Activated T-helper 17 cell treated with anti-CD3 and anti-CD28 coated beads, Interleukin-2, amount 50 U/mL, for 72 hours (primary cell): ENCODE measurements at regions not wholly inside any gene's neighbourhood (a gene's known extent, or its start where the extent isn't known, plus 50 kb on each side); places are given as distances from the start of the nearest gene placed in this dataset.

Experiments
- ATAC-seq: fragments of 150-1000 bp; cut with Tn5 transposase; replicated peaks from 2 replicates; pipeline ENCODE4 v1.10.0; 2021; ENCODE audit warnings: mild to moderate bottlenecking, moderate library complexity
- H3K27ac Mint-ChIP-seq: one replicate; pipeline ENCODE4 v1.8.0; 2022; ENCODE audit warnings: mixed read lengths
- H3K27me3 Mint-ChIP-seq: one replicate; pipeline ENCODE4 v1.8.0; 2022; ENCODE audit warnings: mixed read lengths
- H3K36me3 Mint-ChIP-seq: one replicate; pipeline ENCODE4 v1.8.0; 2022; ENCODE audit warnings: low read depth, mild to moderate bottlenecking, mixed read lengths
- H3K4me1 Mint-ChIP-seq: one replicate; pipeline ENCODE4 v1.8.0; 2022; ENCODE audit warnings: mixed read lengths
- H3K4me3 Mint-ChIP-seq: one replicate; pipeline ENCODE4 v1.8.0; 2022; ENCODE audit warnings: mild to moderate bottlenecking, mixed read lengths
- H3K9me3 Mint-ChIP-seq: one replicate; pipeline ENCODE4 v1.8.0; 2022; ENCODE audit warnings: mixed read lengths

DNA sequence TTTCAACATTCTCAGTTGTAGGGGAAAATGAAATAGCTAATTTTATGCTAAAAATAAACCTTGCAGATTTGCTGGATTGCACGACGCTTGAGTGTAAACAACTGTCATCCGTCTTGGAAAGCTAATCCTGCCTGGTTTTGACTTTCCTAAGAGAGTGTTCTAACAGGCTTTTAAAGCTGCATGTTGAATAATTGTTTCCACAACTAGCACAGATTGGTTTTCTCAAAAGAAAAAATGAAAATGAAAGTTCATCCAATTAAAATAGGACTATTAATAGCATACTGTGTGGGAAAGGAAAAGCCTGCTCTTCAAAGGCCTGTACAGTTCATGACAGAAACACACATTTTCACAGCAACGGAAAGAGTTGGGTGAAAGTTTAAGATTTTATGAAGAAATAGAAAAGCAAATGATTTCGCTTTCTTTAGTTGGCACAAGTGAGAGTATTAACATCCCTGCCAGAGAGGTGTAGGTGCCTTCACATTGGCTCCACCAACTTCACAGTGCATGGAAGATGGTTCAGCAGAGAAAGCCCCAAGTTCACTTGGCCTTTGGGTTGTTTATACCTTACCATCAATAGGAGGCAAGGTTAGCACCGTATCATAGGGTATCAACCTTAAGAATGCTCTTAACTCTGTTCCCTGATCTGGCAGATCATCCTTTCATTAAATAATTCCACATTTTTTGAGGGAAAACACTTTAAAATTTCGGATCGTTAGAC lies 140.0 kb upstream of the GUCY1A1 start:
- no peak overlapping the region for H3K4me3 Mint-ChIP-seq
- H3K9me3 Mint-ChIP-seq = no peaks in the 10 kb centered on the region
- H3K27me3 Mint-ChIP-seq = peaks cover 11% of the 10 kb centered on the region
- H3K4me1 Mint-ChIP-seq = no peaks in the 10 kb centered on the region
- no peak overlapping the region for H3K27ac Mint-ChIP-seq
- ATAC-seq = no peak
- no peaks in the 10 kb centered on the region for H3K36me3 Mint-ChIP-seq

DNA sequence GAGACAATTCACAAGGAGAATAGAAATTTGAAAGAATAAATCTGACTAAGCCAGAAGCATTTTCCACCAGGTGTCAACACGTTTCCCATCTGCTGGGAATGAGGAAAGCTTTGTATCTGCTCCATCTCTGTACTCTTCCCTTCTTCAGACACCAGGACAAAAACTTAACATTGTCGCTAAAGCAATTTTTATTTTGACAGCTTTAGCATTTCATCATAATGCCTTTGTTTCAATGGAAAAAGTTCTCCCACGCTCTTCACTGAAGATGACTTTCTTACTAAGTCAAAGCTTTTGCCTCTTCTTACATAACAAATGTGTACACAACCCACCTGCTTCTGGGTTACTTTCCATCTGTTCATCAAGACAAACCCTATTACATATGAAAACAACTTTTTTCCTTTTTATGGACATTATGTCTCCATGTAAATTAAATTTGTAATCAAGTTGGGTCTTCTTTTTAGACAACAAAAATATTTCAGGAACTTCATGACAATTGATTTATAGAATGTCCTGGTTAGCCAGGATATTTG lies 141.7 kb upstream of the GUCY1A1 start:
- Mint-ChIP-seq H3K27me3 (peaks cover 17% of the 10 kb centered on the region), H3K27ac (no peak overlapping the region), H3K9me3 (peaks cover 6% of the 10 kb centered on the region), H3K36me3 (no peaks in the 10 kb centered on the region), H3K4me1 (no peaks in the 10 kb centered on the region), H3K4me3 (no peak overlapping the region)
- no peak for ATAC-seq

DNA sequence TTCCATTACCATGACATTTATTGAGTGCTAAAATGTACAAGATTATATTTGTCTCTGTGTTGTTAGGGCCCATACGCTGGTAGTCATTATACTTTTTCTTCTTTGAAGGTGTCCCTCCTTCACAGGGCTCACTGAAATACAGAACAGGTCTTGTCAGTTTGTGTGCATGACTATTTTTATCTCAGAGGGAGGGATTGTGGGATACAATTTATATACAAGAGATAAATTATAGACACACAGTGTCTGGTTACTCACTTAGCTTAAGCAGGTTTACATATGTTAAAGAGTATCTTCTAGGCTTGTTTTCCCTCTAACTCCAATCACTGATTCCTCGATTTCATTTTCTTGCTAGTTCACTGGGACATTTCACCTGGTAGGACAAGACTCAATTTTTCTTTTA lies 143.3 kb upstream of the GUCY1A1 start:
- no peaks in the 10 kb centered on the region for H3K4me1 Mint-ChIP-seq
- peaks cover 6% of the 10 kb centered on the region for H3K9me3 Mint-ChIP-seq
- H3K4me3 Mint-ChIP-seq = no peak overlapping the region
- H3K27ac Mint-ChIP-seq = no peak overlapping the region
- no peaks in the 10 kb centered on the region for H3K36me3 Mint-ChIP-seq
- peaks cover 17% of the 10 kb centered on the region for H3K27me3 Mint-ChIP-seq
- ATAC-seq = no peak

DNA sequence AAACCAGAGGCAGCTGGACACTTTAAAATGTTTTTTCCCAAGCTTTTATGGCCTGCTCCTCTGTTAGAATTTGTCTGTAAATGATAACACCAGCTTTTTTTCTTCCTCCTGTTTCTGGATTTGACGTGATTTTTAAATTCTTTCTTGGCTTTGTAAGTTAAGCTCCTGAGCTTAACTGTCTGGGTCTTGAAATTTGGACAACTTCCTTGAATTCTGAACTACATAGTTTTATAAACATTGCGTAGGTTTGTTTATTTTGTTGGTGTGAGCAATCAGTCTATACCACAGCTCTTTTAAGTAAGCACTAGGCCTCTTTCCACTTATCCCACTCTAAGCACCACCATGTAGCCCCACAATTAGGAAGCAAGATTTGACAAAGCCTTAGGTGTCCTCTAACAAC lies 144.4 kb upstream of the GUCY1A1 start:
- Mint-ChIP-seq H3K36me3 (no peaks in the 10 kb centered on the region), H3K27me3 (peaks cover 25% of the 10 kb centered on the region), H3K4me1 (no peaks in the 10 kb centered on the region), H3K4me3 (no peak overlapping the region), H3K9me3 (peaks cover 6% of the 10 kb centered on the region), H3K27ac (no peak overlapping the region)
- ATAC-seq = no peak

DNA sequence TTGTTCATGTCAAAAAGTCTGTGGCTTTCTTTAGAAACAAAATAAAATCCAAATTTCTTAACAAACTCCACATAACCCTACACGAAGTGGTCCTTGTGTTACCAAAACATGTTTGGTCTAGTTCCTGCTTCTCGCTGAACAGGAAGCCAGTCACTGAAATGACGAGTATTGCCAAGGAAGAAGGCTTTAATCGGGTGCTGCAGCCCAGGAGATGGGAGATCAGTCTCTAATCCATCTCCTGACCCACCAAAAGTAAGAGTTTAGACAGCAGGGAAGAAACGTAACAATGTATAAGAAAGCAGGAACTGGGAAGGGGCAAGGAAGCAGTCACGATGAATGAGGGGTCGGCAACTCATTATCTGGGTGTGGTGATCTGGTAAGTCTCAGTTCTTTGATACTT lies 144.6 kb upstream of the MAP9 start:
- H3K36me3 Mint-ChIP-seq = no peaks in the 10 kb centered on the region
- H3K27me3 Mint-ChIP-seq = peaks cover 28% of the 10 kb centered on the region
- no peak for ATAC-seq

DNA sequence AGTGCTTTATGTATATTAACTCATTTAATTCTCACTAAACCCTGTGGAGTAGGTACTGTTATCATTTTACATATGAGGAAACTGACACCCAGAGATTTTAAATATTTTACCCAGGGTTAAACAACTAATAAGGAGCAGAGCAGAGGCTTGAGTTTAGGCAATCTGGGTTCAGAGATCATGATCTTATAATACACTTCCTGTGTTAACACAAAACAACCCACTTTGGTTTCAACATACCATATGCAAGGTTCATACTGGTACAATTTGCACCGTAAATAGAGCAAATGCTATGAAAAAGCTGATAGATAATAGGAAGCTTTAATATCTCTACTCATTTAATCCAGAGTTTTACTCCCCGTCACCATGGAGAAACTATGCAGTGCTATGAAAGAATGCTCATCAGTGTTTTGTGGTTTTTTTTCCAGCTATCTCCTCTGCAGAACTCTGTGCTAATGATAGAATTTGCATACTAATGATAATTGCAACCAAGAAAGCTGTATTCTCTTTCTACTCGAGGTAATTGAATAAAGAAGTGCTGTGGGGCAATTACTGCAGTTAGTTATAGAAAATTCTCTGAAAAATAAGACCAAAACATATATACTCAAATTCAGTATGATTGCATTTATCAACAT lies 138.8 kb upstream of the MAP9 start:
- H3K36me3 Mint-ChIP-seq = no peaks in the 10 kb centered on the region
- no peaks in the 10 kb centered on the region for H3K9me3 Mint-ChIP-seq
- no peak for ATAC-seq
- H3K4me3 Mint-ChIP-seq = no peak overlapping the region
- H3K4me1 Mint-ChIP-seq = no peaks in the 10 kb centered on the region
- no peak overlapping the region for H3K27ac Mint-ChIP-seq
- peaks cover 21% of the 10 kb centered on the region for H3K27me3 Mint-ChIP-seq

More for the DNA sequence above, 144.6 kb upstream of the MAP9 start:
- Mint-ChIP-seq H3K4me3 (no peak overlapping the region), H3K9me3 (peaks cover 6% of the 10 kb centered on the region), H3K27ac (no peak overlapping the region), H3K4me1 (no peaks in the 10 kb centered on the region)

DNA sequence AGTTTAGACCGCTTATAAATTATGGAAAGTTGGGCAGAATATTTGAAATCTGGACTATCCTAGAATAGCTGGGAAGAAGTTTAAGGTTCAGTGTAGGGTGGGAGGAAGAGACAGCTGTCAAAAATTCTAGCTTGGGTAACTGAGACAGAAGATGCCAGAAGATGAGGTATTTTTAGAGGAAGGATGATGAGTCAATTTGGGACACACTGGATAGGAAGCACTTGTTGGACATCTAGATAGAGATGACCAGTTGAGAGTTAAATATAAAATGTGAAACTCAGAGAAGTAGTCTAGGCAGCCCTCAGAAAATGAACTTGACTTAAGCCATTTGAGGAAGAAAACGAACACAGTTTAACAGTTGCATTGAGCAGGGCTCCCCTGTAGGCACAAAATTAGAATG lies 137.9 kb upstream of the MAP9 start:
- no peak overlapping the region for H3K4me3 Mint-ChIP-seq
- H3K36me3 Mint-ChIP-seq = no peaks in the 10 kb centered on the region
- H3K9me3 Mint-ChIP-seq = no peaks in the 10 kb centered on the region
- no peak for ATAC-seq
- H3K4me1 Mint-ChIP-seq = no peaks in the 10 kb centered on the region
- H3K27me3 Mint-ChIP-seq = peaks cover 21% of the 10 kb centered on the region
- no peak overlapping the region for H3K27ac Mint-ChIP-seq

DNA sequence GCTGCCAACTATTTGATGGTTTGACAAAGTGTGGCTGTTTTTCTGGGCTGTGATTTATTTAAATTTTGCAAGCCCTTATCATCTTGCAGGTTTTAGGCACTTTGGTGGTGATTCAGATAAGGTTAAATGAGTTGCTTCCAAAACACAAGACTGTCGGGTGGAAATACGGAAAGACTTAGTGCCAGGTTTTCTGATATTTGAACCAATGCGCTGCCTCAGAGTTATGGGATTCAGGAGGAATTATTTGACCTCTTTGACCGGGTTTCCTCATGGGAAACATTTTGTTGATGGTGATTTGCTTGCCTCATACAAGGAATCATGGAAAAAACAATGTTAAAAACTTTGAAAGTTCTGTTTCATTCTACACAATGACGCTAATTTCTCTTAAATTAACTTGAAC lies 136.1 kb upstream of the MAP9 start:
- Mint-ChIP-seq H3K4me3 (no peak overlapping the region), H3K27me3 (peaks cover 21% of the 10 kb centered on the region), H3K27ac (no peak overlapping the region), H3K9me3 (no peaks in the 10 kb centered on the region), H3K36me3 (no peaks in the 10 kb centered on the region), H3K4me1 (no peaks in the 10 kb centered on the region)
- no peak for ATAC-seq

DNA sequence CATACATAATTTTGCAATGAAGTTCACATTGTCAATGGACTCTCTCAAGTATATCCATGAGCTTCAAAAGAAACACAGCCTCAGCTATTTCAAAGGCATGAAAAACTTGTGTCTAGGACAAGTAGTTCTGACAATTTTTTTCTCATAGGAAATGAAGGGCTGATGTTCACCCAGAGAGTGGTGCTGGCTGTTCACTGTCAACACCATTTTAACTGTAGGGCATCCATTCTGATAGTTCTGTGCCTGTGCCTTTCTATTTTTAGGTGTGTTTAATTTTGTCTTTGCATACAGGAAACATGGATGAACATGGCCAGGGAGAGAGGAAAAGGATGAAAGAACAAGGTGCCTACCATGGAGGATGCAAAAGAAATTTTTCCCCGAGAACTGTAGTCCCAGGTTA lies 135.3 kb upstream of the MAP9 start:
- H3K36me3 Mint-ChIP-seq = no peaks in the 10 kb centered on the region

DNA sequence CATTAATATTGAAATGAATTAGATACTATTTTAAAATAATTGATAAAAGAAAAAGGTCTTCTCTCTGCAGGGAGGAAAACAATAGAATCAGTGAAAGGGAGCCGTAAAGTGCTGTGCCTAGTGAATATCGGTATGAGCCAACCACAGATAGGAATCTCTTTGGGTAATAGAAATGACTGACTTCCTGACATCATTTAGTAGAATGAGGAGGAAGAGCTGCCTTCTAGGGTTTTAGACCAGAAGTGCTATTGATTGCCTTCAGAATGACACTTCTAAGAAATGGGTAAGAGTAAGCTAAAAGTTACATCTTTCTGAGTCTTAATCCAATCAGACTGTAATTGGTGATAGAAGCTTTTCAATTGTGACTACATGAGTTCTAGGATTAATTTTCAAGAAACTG lies 134.0 kb upstream of the MAP9 start:
- H3K36me3 Mint-ChIP-seq = no peaks in the 10 kb centered on the region
- peak; percentile 39 for ATAC-seq
- H3K4me3 Mint-ChIP-seq = no peak overlapping the region
- H3K27me3 Mint-ChIP-seq = peaks cover 13% of the 10 kb centered on the region
- no peaks in the 10 kb centered on the region for H3K9me3 Mint-ChIP-seq
- no peaks in the 10 kb centered on the region for H3K4me1 Mint-ChIP-seq
- no peak overlapping the region for H3K27ac Mint-ChIP-seq

More for the DNA sequence above, 135.3 kb upstream of the MAP9 start:
- Mint-ChIP-seq H3K4me1 (no peaks in the 10 kb centered on the region), H3K27me3 (peaks cover 14% of the 10 kb centered on the region), H3K4me3 (no peak overlapping the region), H3K27ac (no peak overlapping the region), H3K9me3 (no peaks in the 10 kb centered on the region)
- no peak for ATAC-seq

DNA sequence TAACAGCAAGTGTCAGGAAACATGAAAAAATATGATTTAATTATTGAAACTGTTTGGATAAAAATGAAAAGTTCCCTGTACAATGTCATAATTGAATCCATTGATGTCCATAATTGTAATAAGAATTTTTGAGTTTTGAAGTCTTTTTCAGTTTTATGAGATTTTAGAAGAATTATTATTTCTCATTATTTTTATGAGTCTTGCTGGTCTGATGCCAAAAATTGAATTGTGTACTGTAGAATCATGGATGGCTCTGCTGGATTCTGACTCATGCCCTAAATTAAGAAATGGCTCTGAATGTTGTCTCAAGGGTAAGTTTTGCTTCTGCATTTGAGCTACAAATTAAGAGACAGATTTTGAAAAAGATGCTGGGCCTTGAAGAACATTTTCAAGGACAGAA lies 132.8 kb upstream of the MAP9 start:
- Mint-ChIP-seq H3K4me1 (no peaks in the 10 kb centered on the region), H3K27me3 (peaks cover 10% of the 10 kb centered on the region)
- no peak for ATAC-seq

DNA sequence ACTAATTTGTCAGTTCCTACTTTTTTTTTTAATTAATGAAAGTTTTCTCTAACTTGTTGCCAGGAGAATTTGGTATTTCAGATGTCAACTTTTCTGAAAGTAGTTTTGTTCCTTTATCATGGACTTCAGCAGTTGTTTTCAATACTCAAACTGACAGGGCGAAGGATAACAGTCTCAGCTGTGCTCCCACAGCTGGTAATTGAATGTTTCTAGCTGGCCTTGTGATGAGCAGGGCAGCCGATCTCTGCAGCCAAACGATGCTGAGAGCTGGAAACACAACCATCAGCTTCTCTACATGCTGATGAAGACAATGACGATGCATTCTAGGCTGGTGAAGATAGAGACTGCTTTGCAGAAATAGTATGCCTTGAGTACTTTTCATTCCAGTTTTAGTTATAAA lies 130.0 kb upstream of the MAP9 start:
- no peak overlapping the region for H3K4me3 Mint-ChIP-seq
- no peaks in the 10 kb centered on the region for H3K4me1 Mint-ChIP-seq
- no peaks in the 10 kb centered on the region for H3K9me3 Mint-ChIP-seq
- no peaks in the 10 kb centered on the region for H3K36me3 Mint-ChIP-seq
- no peak for ATAC-seq
- peaks cover 9% of the 10 kb centered on the region for H3K27me3 Mint-ChIP-seq
- H3K27ac Mint-ChIP-seq = no peak overlapping the region

More for the DNA sequence above, 132.8 kb upstream of the MAP9 start:
- Mint-ChIP-seq H3K9me3 (no peaks in the 10 kb centered on the region), H3K36me3 (no peaks in the 10 kb centered on the region), H3K27ac (no peak overlapping the region), H3K4me3 (no peak overlapping the region)

DNA sequence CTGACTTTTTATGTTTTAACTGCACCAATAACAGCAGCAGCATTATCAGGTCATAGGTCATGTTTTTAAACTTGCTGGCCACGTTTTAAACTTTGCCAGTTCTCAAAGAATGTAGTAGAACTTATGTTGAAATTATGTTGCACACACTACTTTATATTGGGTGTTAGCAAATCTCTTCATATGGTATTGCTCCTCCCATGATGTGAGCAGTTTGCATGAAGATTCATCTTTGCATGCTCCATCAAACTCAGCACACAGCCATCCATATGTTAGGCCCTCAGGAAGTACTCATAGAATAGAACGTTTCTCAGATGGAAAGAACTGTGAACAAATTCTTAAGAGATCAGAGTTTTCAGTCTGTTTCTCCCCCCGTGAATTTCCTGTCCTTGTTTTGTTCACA lies 128.6 kb upstream of the MAP9 start:
- Mint-ChIP-seq H3K9me3 (no peaks in the 10 kb centered on the region), H3K4me1 (no peaks in the 10 kb centered on the region), H3K27me3 (peaks cover 9% of the 10 kb centered on the region), H3K27ac (no peak overlapping the region), H3K4me3 (no peak overlapping the region), H3K36me3 (no peaks in the 10 kb centered on the region)
- no peak for ATAC-seq

DNA sequence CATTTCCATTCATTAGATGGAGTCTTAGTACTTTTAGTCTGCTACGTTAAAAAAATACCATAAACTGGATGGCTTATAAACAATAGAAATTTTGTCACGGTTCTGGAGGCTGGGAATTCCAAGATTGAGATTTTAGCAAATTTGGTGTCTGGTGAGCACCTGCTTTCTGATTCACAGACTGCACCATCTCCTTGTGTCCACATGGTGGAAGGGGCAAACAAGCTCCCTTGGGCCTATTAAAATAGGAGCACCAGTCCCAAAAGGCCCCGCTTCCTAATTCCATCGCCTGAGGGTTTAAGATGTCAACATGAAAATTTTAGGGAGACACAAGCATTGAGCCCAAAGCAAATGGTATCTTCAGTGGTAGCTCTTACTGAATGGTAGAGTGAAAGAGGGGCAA lies 120.5 kb upstream of the MAP9 start:
- Mint-ChIP-seq H3K27ac (no peak overlapping the region), H3K9me3 (no peaks in the 10 kb centered on the region), H3K27me3 (peaks cover 10% of the 10 kb centered on the region), H3K36me3 (no peaks in the 10 kb centered on the region), H3K4me1 (peaks cover 5% of the 10 kb centered on the region), H3K4me3 (no peak overlapping the region)
- no peak for ATAC-seq

DNA sequence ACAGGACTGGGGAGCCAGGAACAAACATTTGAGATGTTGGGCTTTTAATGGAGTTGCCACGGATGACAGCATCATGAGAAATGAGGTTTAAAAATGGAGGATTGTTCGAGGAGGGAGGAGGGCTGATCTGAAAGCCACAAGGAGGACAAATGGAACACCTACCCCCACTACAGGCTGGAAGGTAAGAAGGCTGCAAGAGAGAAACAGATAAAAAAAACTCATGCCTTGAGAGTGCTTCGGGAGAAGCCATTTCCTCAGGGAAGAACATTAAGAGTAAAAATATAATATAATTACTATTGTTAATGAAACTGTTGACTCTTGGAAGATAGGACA lies 119.5 kb upstream of the MAP9 start:
- Mint-ChIP-seq H3K9me3 (no peaks in the 10 kb centered on the region), H3K36me3 (no peaks in the 10 kb centered on the region), H3K27me3 (peaks cover 10% of the 10 kb centered on the region), H3K4me1 (peaks cover 5% of the 10 kb centered on the region), H3K27ac (no peak overlapping the region), H3K4me3 (no peak overlapping the region)
- ATAC-seq = no peak
